ENCODE measurements at regions not wholly inside any gene's neighbourhood (a gene's known extent, or its start where the extent isn't known, plus 50 kb on each side); places are given as distances from the start of the nearest gene placed in this dataset.

GRCh38 chr15:85867250-85867649 lies 72.5 kb upstream of the KLHL25 start:
- FAIRE-seq (no peak), ATAC-seq (no peak), DNase-seq (no peak)
- H3K9me3 ChIP-seq, result no peaks in the 10 kb centered on the region
- 69 to 71% methylated on average over 5 of the region's 5 CpGs for WGBS, 2 donors
- intact Hi-C loops (cut with DNase I), result loop anchor here in 1 of 3 donors (10.0 kb wide), 1 partner anchor 878 kb away; no protein-coding TSS in a partner anchor
- H3K27ac ChIP-seq, result no peak overlapping the region
- H3K4me1 ChIP-seq, result no peaks in the 10 kb centered on the region
- H3K4me3 ChIP-seq, result no peak overlapping the region
- H3K27me3 ChIP-seq, result no peaks in the 10 kb centered on the region
- no peak for TF ChIP-seq CTCF (IDR thresholded peaks at IDR 0.05)
- H3K36me3 ChIP-seq, result no peaks in the 10 kb centered on the region

GRCh38 chr15:85869124-85869523 lies 74.4 kb upstream of the KLHL25 start:
- intact Hi-C loops (cut with DNase I), result loop anchor here in 1 of 3 donors (10.0 kb wide), 1 partner anchor 876 kb away; no protein-coding TSS in a partner anchor
- 67 to 83% methylated on average over 4 of the region's 4 CpGs for WGBS, 2 donors
- no peak for FAIRE-seq
- Histone ChIP-seq H3K4me3 (no peak overlapping the region), H3K27me3 (no peaks in the 10 kb centered on the region), H3K9me3 (no peaks in the 10 kb centered on the region), H3K27ac (no peak overlapping the region), H3K36me3 (no peaks in the 10 kb centered on the region), H3K4me1 (no peaks in the 10 kb centered on the region)
- TF ChIP-seq CTCF (IDR thresholded peaks at IDR 0.05), result no peak
- no peak for DNase-seq
- no peak for ATAC-seq

DNA sequence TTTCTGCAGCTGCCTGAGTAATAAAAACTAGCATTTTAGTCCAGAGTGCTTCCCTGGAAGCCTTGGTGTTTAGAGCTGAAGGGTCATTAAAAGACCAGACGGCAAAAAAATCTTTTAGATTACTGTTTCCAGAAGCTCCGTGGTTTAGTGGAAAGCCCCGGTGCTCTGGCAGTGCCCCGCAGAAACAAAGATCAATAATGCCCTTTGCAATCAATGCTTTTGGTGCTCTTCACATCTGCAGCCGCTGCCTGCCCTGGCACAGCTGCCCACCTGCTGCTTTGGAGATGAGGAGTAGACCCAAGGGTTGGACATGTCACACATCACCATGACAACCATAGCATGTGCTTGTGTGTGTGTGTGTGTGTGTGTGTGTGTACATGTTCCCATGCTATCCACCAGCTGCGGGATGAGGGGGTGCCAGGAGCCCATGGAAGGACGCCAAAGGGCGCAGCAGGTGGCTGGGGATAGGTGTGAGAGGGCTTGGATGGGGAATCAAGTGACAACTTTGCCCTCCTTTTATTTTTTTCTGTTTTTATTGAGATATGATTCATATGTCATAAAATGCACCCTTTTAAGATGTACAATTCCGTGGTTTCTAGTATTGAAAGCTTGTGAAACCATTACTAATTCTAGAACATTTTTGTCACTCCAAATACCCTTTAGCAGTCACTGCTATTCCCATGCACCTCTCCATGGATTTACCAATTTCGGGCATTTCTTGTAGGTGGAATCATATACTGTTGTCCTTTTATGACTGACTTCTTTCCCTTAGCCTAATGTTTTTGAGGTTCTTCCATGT lies 75.7 kb upstream of the KLHL25 start:
- no peaks in the 10 kb centered on the region for H3K27me3 ChIP-seq
- no peaks in the 10 kb centered on the region for H3K36me3 ChIP-seq
- H3K4me1 ChIP-seq, result no peaks in the 10 kb centered on the region
- 39 to 45% methylated on average over 10 of the region's 10 CpGs for WGBS, 2 donors
- H3K4me3 ChIP-seq, result no peak overlapping the region
- FAIRE-seq, result no peak
- DNase-seq, result no peak
- no peak for ATAC-seq
- intact Hi-C loops (cut with DNase I), result no loop called here
- H3K9me3 ChIP-seq, result no peaks in the 10 kb centered on the region
- TF ChIP-seq CTCF (IDR thresholded peaks at IDR 0.05), result no peak
- H3K27ac ChIP-seq, result no peak overlapping the region

DNA sequence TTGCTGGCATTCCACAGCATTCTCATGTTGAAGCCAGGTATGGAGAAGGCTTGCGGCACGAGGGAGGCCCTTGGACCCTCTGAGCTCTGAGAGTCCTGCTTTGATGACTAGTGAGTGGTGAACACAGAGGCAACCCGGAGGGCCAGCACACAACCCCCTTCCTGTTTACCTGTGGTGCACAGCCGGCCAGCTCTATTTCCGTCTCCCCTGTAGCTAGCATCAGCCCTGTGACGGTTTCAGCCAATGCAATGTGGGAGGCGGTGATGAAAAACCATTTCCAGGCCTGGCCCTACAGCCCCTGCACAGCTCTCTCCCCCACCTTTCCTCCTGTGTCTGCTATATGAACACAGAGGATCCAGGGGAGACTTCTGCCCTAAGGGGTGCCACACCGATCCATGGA lies 76.8 kb upstream of the KLHL25 start:
- no peak overlapping the region for H3K27ac ChIP-seq
- DNase-seq (no peak), ATAC-seq (no peak), FAIRE-seq (no peak)
- no peak for TF ChIP-seq CTCF (IDR thresholded peaks at IDR 0.05)
- no peaks in the 10 kb centered on the region for H3K9me3 ChIP-seq
- intact Hi-C loops (cut with DNase I), result no loop called here
- 76 to 80% methylated on average over 8 of the region's 8 CpGs for WGBS, 2 donors
- no peaks in the 10 kb centered on the region for H3K36me3 ChIP-seq
- H3K4me1 ChIP-seq, result no peaks in the 10 kb centered on the region
- no peak overlapping the region for H3K4me3 ChIP-seq
- H3K27me3 ChIP-seq, result peaks cover 0 to 1% (median 0%) of the 10 kb centered on the region in 4 donors

DNA sequence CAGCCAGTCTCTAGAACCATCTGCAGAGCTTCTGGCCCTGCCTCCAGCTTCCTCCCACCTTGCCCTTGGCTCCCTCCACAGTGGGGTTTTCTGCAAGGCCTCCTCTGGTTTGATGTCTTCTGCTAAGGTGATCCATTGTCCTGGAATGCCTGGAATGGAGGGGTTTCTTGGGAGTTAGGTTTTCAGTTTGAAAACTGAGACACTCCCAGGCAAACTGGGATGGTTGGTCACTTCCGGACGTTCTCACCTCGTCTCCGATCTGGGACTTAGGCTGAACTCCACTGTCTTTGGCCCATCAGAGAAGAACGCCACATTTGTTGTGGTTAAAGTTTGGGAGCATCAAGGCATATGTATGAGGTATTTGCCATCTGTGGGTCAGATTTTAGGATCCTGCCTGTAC lies 77.4 kb upstream of the KLHL25 start:
- Histone ChIP-seq H3K4me1 (no peaks in the 10 kb centered on the region), H3K36me3 (no peaks in the 10 kb centered on the region), H3K27ac (no peak overlapping the region), H3K9me3 (no peaks in the 10 kb centered on the region), H3K27me3 (peaks cover 0 to 4% (median 0%) of the 10 kb centered on the region in 4 donors), H3K4me3 (no peak overlapping the region)
- ATAC-seq, result no peak
- 73 to 78% methylated on average over 5 of the region's 5 CpGs for WGBS, 2 donors
- no peak for TF ChIP-seq CTCF (IDR thresholded peaks at IDR 0.05)
- no peak for DNase-seq
- FAIRE-seq, result no peak
- intact Hi-C loops (cut with DNase I), result no loop called here

Measured in pancreas (tissue), 10 donors.